ENCODE measurements at regions not wholly inside any gene's neighbourhood (a gene's known extent, or its start where the extent isn't known, plus 50 kb on each side); places are given as distances from the start of the nearest gene placed in this dataset.

- Histone ChIP-seq H3K27me3 (ENCODE audit: insufficient read depth, poor library complexity, severe bottlenecking) (no peaks in the 10 kb centered on the region), H3K4me3 (replicated peaks; ENCODE audit: insufficient read depth, low read length) (no peak overlapping the region), H3K27ac (replicated peaks) (no peak overlapping the region)
- TF ChIP-seq REST (IDR thresholded peaks at IDR 0.05; ENCODE audit: insufficient replicate concordance, low read depth) (no peak), GABPA (IDR thresholded peaks at IDR 0.05; ENCODE audit: low read depth) (no peak), SPI1 (IDR thresholded peaks at IDR 0.05; ENCODE audit: borderline replicate concordance, low read depth) (no peak), POLR2AphosphoS5 (IDR thresholded peaks at IDR 0.05; ENCODE audit: low read depth) (no peak), CTCF (IDR thresholded peaks at IDR 0.05; ENCODE audit: insufficient read depth, low read length) (no peak)
- DNase-seq (ENCODE audit: low read depth in 1 of 2, low spot score in 1 of 2): no peak
Observed at GRCh38 chr12:43261701-43262100, 290.3 kb downstream of the ADAMTS20 start.

GRCh38 chr12:43255522-43256111, 296.4 kb downstream of the ADAMTS20 start:
- no peaks in the 10 kb centered on the region for H3K27me3 ChIP-seq (ENCODE audit: insufficient read depth, poor library complexity, severe bottlenecking)
- TF ChIP-seq SPI1 (IDR thresholded peaks at IDR 0.05; ENCODE audit: borderline replicate concordance, low read depth) (no peak), REST (IDR thresholded peaks at IDR 0.05; ENCODE audit: insufficient replicate concordance, low read depth) (no peak), POLR2AphosphoS5 (IDR thresholded peaks at IDR 0.05; ENCODE audit: low read depth) (no peak)
- H3K4me3 ChIP-seq (replicated peaks; ENCODE audit: insufficient read depth, low read length): no peak overlapping the region
- no peak overlapping the region for H3K27ac ChIP-seq (replicated peaks)
- DNase-seq (ENCODE audit: low read depth in 1 of 2, low spot score in 1 of 2): no peak

- Histone ChIP-seq H3K27ac (replicated peaks) (no peak overlapping the region), H3K27me3 (ENCODE audit: insufficient read depth, poor library complexity, severe bottlenecking) (no peaks in the 10 kb centered on the region), H3K4me3 (replicated peaks; ENCODE audit: insufficient read depth, low read length) (no peak overlapping the region)
- TF ChIP-seq POLR2AphosphoS5 (IDR thresholded peaks at IDR 0.05; ENCODE audit: low read depth) (no peak), CTCF (IDR thresholded peaks at IDR 0.05; ENCODE audit: insufficient read depth, low read length) (no peak), GABPA (IDR thresholded peaks at IDR 0.05; ENCODE audit: low read depth) (no peak), SPI1 (IDR thresholded peaks at IDR 0.05; ENCODE audit: borderline replicate concordance, low read depth) (no peak), REST (IDR thresholded peaks at IDR 0.05; ENCODE audit: insufficient replicate concordance, low read depth) (no peak)
- no peak for DNase-seq (ENCODE audit: low read depth in 1 of 2, low spot score in 1 of 2)
Observed at GRCh38 chr12:43252585-43252984, 299.4 kb downstream of the ADAMTS20 start.

Data from HL-60 (cell line).